Peyer's patch (tissue), 4 donors: ENCODE measurements at regions not wholly inside any gene's neighbourhood (a gene's known extent, or its start where the extent isn't known, plus 50 kb on each side); places are given as distances from the start of the nearest gene placed in this dataset.

Source experiments
- POLR2A ChIP-seq, 2 donors: fragments of 450-650 bp; IDR thresholded peaks; one replicate each; pipeline ENCODE4 v1.5.1; 2017; ENCODE audit warnings: antibody characterized with exemption in 2 of 2, mild to moderate bottlenecking in 2 of 2, moderate library complexity in 2 of 2
- TF ChIP-seq, protein P1 (sequence below), 6 experiments: fragments of 450-650 bp in 4 of 6; fragments of 200-600 bp in 2 of 6; sonication (generic) in 1 of 6; IDR thresholded peaks; one replicate each; pipeline ENCODE4 v1.5.1; 2017 to 2019; ENCODE audit warnings: antibody characterized with exemption in 6 of 6, mild to moderate bottlenecking in 3 of 6, moderate library complexity in 1 of 6

DNA sequence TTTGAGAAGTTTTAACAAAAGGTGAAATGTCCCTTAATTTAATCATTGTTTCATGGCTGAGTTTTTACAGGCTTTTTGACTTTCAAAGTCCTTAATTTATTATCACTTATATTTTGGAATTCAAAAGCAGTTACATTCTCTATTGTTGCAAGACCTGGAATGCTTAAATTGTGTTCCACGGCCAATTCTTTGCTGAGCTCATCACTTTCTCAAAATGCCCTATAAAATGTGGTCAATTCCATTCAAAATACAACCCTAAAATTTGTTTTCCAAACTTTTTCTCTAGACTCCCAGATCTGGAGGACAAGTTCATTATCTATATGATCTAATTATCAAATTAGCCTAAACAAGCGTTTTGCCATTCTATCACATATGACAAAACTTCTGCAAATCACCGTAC, 1051.2 kb downstream of the TDRD15 start:
- TF ChIP-seq, protein P1, sequence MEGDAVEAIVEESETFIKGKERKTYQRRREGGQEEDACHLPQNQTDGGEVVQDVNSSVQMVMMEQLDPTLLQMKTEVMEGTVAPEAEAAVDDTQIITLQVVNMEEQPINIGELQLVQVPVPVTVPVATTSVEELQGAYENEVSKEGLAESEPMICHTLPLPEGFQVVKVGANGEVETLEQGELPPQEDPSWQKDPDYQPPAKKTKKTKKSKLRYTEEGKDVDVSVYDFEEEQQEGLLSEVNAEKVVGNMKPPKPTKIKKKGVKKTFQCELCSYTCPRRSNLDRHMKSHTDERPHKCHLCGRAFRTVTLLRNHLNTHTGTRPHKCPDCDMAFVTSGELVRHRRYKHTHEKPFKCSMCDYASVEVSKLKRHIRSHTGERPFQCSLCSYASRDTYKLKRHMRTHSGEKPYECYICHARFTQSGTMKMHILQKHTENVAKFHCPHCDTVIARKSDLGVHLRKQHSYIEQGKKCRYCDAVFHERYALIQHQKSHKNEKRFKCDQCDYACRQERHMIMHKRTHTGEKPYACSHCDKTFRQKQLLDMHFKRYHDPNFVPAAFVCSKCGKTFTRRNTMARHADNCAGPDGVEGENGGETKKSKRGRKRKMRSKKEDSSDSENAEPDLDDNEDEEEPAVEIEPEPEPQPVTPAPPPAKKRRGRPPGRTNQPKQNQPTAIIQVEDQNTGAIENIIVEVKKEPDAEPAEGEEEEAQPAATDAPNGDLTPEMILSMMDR (IDR thresholded peaks at IDR 0.05) = no peak
- TF ChIP-seq POLR2A (IDR thresholded peaks at IDR 0.05) = no peak
